Osteocyte (in vitro differentiated cells): ENCODE measurements at regions not wholly inside any gene's neighbourhood (a gene's known extent, or its start where the extent isn't known, plus 50 kb on each side); places are given as distances from the start of the nearest gene placed in this dataset.

Experiments used
- DNase-seq: peaks from one replicate; pipeline ENCODE4 v3.0.0; 2021; ENCODE audit warnings: mixed read lengths; ENCODE audit not compliant: unreplicated experiment; ENCODE audit errors: extremely low spot score
- H3K27ac Mint-ChIP-seq: one replicate; pipeline ENCODE4 v1.8.0; 2021; ENCODE audit warnings: mild to moderate bottlenecking, mixed read lengths; ENCODE audit not compliant: unreplicated experiment
- H3K27me3 Mint-ChIP-seq: one replicate; pipeline ENCODE4 v1.8.0; 2021; ENCODE audit warnings: mixed read lengths; ENCODE audit not compliant: unreplicated experiment
- H3K36me3 Mint-ChIP-seq: one replicate; pipeline ENCODE4 v1.8.0; 2021; ENCODE audit warnings: mixed read lengths; ENCODE audit not compliant: unreplicated experiment
- H3K4me1 Mint-ChIP-seq: one replicate; pipeline ENCODE4 v1.8.0; 2021; ENCODE audit warnings: mixed read lengths; ENCODE audit not compliant: unreplicated experiment
- H3K4me3 Mint-ChIP-seq: one replicate; pipeline ENCODE4 v1.8.0; 2021; ENCODE audit warnings: mild to moderate bottlenecking, moderate library complexity, mixed read lengths; ENCODE audit not compliant: unreplicated experiment
- H3K9me3 Mint-ChIP-seq: one replicate; pipeline ENCODE4 v1.8.0; 2021; ENCODE audit warnings: mixed read lengths; ENCODE audit not compliant: unreplicated experiment
- TF ChIP-seq, protein P1 (sequence below): fragments of 200-600 bp; sonication (generic); IDR thresholded peaks from 2 replicates; pipeline ENCODE4 v1.5.0; 2021; ENCODE audit warnings: antibody characterized with exemption, mild to moderate bottlenecking, moderate library complexity

DNA sequence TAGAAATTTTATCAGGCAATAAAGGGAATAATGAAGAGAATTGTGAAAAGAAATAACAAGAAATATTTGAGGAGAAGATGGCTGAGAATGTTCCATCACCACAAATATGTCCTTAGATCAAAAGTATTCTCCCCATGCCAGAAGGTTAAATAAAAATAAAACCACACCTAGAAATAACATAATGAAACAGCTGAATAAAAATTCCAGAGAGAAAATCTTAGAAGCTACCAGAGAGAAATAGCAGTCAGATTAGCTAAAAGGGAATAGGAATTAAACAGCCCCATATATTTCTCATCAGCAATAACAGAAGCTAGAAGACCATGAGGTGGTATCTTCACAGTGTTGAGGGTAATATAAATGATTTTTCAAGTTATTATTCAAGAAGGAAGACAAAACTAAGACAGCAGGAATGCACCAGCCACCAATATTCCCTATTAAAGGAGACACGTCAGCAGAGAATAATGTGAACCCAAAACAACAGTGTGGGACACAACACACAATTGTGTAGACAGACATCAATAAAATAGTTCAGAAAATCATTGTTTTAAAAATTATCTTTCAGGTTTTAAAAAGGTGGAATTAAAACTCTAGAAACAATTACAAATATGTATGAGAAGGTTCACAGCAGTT lies 82.0 kb upstream of the NEDD4L start:
- no peak for DNase-seq
- TF ChIP-seq, protein P1, sequence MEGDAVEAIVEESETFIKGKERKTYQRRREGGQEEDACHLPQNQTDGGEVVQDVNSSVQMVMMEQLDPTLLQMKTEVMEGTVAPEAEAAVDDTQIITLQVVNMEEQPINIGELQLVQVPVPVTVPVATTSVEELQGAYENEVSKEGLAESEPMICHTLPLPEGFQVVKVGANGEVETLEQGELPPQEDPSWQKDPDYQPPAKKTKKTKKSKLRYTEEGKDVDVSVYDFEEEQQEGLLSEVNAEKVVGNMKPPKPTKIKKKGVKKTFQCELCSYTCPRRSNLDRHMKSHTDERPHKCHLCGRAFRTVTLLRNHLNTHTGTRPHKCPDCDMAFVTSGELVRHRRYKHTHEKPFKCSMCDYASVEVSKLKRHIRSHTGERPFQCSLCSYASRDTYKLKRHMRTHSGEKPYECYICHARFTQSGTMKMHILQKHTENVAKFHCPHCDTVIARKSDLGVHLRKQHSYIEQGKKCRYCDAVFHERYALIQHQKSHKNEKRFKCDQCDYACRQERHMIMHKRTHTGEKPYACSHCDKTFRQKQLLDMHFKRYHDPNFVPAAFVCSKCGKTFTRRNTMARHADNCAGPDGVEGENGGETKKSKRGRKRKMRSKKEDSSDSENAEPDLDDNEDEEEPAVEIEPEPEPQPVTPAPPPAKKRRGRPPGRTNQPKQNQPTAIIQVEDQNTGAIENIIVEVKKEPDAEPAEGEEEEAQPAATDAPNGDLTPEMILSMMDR, result no peak
- H3K36me3 Mint-ChIP-seq, result no peaks in the 10 kb centered on the region
- no peak overlapping the region for H3K4me3 Mint-ChIP-seq
- peaks cover 29% of the 10 kb centered on the region for H3K27me3 Mint-ChIP-seq
- peaks cover 25% of the 10 kb centered on the region for H3K4me1 Mint-ChIP-seq
- peak overlapping the region; percentile 29 for H3K27ac Mint-ChIP-seq
- H3K9me3 Mint-ChIP-seq, result no peaks in the 10 kb centered on the region

DNA sequence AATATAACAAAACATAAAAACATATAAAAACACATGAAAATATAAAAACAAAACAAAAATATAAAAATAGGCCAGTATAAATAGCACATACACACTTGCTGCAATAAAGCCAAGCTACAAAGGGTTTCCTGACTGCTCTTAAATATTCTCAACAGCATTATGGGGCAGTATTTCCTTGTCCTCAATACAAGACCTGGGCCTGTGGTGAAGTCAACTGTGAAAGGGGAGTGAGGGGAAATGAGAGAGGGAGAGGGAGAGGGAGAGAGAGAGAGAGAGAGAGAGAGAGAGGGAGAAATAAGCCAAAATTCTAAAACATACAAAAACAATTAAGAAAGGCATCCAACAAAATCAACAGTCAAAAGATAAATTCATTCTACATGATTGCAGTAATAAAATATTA lies 82.6 kb upstream of the NEDD4L start:
- Mint-ChIP-seq H3K27ac (peak overlapping the region; percentile 48), H3K4me3 (no peak overlapping the region), H3K4me1 (peaks cover 25% of the 10 kb centered on the region), H3K27me3 (peaks cover 26% of the 10 kb centered on the region), H3K36me3 (no peaks in the 10 kb centered on the region), H3K9me3 (no peaks in the 10 kb centered on the region)
- TF ChIP-seq, protein P1, result no peak
- no peak for DNase-seq

DNA sequence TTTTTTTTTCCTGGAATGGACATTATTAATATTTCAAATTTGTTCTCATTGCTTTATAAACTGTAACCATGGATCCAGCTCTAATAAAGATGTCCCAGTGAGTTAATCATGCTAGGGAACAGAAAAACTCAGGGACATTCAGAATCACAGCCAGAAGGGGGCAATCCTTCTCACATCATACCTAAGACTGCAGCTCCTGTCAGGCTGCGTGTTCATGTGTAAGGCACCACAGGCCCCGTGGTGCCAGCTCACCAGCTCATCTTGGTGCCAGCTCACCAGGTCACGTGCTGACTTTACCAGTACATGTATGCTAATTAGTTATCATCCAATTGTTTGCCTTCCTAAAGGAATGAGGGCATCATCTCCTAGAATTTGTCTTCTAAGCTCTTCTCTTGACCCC lies 84.7 kb upstream of the NEDD4L start:
- Mint-ChIP-seq H3K27me3 (peaks cover 10% of the 10 kb centered on the region), H3K4me1 (peaks cover 25% of the 10 kb centered on the region), H3K27ac (no peak overlapping the region), H3K36me3 (no peaks in the 10 kb centered on the region), H3K4me3 (no peak overlapping the region), H3K9me3 (no peaks in the 10 kb centered on the region)
- TF ChIP-seq, protein P1, result peak; percentile 39
- no peak for DNase-seq

DNA sequence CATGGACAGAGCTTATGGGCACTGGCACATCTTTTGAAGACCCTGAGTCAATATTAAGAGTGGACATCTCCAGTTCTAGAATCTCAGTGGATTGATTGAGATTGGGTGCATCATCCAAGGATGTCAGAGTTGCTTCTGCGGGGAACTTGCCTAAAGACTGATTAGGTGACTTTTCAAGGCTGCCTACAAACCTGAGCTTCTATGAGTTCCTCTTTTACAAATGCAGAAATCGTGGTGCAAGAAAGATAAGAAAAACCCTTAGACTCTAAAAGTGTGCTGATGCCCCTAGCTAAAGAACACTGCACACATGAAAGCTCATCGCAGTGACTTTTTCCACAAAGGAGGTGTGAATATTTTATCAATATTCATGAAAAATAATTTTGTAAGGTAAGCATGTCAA lies 86.8 kb upstream of the NEDD4L start:
- Mint-ChIP-seq H3K4me3 (no peak overlapping the region), H3K27ac (no peak overlapping the region), H3K27me3 (peaks cover 12% of the 10 kb centered on the region), H3K4me1 (peaks cover 23% of the 10 kb centered on the region), H3K36me3 (no peaks in the 10 kb centered on the region), H3K9me3 (no peaks in the 10 kb centered on the region)
- DNase-seq, result no peak
- TF ChIP-seq, protein P1, result no peak

DNA sequence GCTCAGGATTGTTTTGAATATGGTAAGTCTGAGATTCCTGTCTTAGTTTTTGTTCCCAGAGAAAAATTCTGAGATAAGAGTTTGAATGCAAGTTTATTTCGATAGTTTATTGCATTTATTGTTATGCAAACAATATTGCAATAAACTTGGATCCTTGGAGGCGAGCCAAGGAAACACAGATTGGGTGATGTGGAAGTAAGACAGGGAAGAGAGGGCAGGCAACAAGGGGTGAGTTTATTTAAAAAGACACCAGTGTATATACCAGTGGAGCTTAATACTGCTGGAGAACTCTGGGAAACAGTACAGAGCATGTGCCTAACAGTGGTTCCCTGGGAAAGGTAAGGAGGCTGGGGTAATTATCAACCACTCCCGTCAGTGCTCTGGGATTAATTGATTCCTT lies 87.5 kb upstream of the NEDD4L start:
- H3K4me1 Mint-ChIP-seq, result peaks cover 16% of the 10 kb centered on the region
- TF ChIP-seq, protein P1, result no peak
- H3K27ac Mint-ChIP-seq, result no peak overlapping the region
- peaks cover 19% of the 10 kb centered on the region for H3K27me3 Mint-ChIP-seq
- no peaks in the 10 kb centered on the region for H3K36me3 Mint-ChIP-seq
- H3K4me3 Mint-ChIP-seq, result no peak overlapping the region
- no peaks in the 10 kb centered on the region for H3K9me3 Mint-ChIP-seq
- no peak for DNase-seq
